ENCODE measurements at regions not wholly inside any gene's neighbourhood (a gene's known extent, or its start where the extent isn't known, plus 50 kb on each side); places are given as distances from the start of the nearest gene placed in this dataset.

- TF ChIP-seq, protein P1, sequence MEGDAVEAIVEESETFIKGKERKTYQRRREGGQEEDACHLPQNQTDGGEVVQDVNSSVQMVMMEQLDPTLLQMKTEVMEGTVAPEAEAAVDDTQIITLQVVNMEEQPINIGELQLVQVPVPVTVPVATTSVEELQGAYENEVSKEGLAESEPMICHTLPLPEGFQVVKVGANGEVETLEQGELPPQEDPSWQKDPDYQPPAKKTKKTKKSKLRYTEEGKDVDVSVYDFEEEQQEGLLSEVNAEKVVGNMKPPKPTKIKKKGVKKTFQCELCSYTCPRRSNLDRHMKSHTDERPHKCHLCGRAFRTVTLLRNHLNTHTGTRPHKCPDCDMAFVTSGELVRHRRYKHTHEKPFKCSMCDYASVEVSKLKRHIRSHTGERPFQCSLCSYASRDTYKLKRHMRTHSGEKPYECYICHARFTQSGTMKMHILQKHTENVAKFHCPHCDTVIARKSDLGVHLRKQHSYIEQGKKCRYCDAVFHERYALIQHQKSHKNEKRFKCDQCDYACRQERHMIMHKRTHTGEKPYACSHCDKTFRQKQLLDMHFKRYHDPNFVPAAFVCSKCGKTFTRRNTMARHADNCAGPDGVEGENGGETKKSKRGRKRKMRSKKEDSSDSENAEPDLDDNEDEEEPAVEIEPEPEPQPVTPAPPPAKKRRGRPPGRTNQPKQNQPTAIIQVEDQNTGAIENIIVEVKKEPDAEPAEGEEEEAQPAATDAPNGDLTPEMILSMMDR (IDR thresholded peaks at IDR 0.05) = no peak
- no peak for TF ChIP-seq POLR2A (IDR thresholded peaks at IDR 0.05)
Observed at GRCh38 chr3:22491344-22491743, 711.8 kb upstream of the UBE2E2 start.
